SK-N-SH (cell line): ENCODE measurements at regions not wholly inside any gene's neighbourhood (a gene's known extent, or its start where the extent isn't known, plus 50 kb on each side); places are given as distances from the start of the nearest gene placed in this dataset.

Experiments used
- CTCF ChIA-PET: fragments of 300-600, 350-600 bp; formaldehyde crosslinking; extraction: SDS; loops from one replicate; lab custom pipeline; 2021; lab: Yijun Ruan, JAX
- POLR2A ChIA-PET: fragments of 350-600 bp; sonication (Branson Sonifier 250); formaldehyde crosslinking; extraction: SDS; loops from one replicate; lab custom pipeline; 2020; ENCODE audit warnings: antibody characterized with exemption, inconsistent platforms; lab: Yijun Ruan, JAX
- DNase-seq: peaks from one replicate; pipeline ENCODE4 v3.0.0; 2012
- H2AFZ ChIP-seq: fragments of 200-600 bp; sonication (generic); 2 replicates; pipeline ENCODE4 v1.8.1; 2016; ENCODE audit warnings: antibody characterized with exemption, mild to moderate bottlenecking, low read depth
- H3F3A ChIP-seq: fragments of 200-600 bp; sonication (generic); replicated peaks from 2 replicates; pipeline ENCODE3; 2016; ENCODE audit warnings: antibody characterized with exemption, mild to moderate bottlenecking; ENCODE audit not compliant: insufficient read depth
- H3K27ac ChIP-seq, 2 experiments: fragments of 200-500 bp in 1 of 2; fragments of 200-600 bp in 1 of 2; sonication (Bioruptor generic) in 1 of 2; sonication (generic), shearing (Covaris generic) in 1 of 2; 2 replicates each; pipeline versions ENCODE4 v1.5.1 to v1.6.1; 2014 to 2016; ENCODE audit warnings: low read depth in 2 of 2, inconsistent platforms in 1 of 2, low read length in 1 of 2, mild to moderate bottlenecking in 1 of 2, mixed read lengths in 1 of 2
- H3K27me3 ChIP-seq: fragments of 200-600 bp; sonication (generic), shearing (Covaris generic); 2 replicates; pipeline ENCODE4 v1.6.1; 2016; ENCODE audit warnings: mixed run types; ENCODE audit not compliant: insufficient read depth
- H3K36me3 ChIP-seq, 2 experiments: fragments of 200-500 bp in 1 of 2; fragments of 200-600 bp in 1 of 2; sonication (Bioruptor generic) in 1 of 2; sonication (generic) in 1 of 2; replicated peaks in 1 of 2; 2 replicates each; pipeline versions ENCODE3 to v1.5.1; 2014 to 2016; ENCODE audit warnings: low read length in 1 of 2, mild to moderate bottlenecking in 1 of 2; ENCODE audit not compliant: insufficient read depth in 2 of 2, control insufficient read depth in 1 of 2
- H3K4me1 ChIP-seq, 2 experiments: fragments of 200-500 bp in 1 of 2; fragments of 200-600 bp in 1 of 2; sonication (Bioruptor generic) in 1 of 2; sonication (generic), shearing (Covaris generic) in 1 of 2; 2 replicates each; pipeline versions ENCODE4 v1.5.1 to v1.6.1; 2014 to 2016; ENCODE audit warnings: low read depth in 1 of 2, low read length in 1 of 2, mixed run types in 1 of 2; ENCODE audit not compliant: insufficient read depth in 2 of 2, control insufficient read depth in 1 of 2
- H3K4me2 ChIP-seq: fragments of 200-600 bp; sonication (generic), shearing (Covaris generic); 2 replicates; pipeline ENCODE4 v1.6.1; 2017; ENCODE audit warnings: mixed run types
- H3K4me3 ChIP-seq, 2 experiments: fragments of 200-500 bp in 1 of 2; fragments of 200-600 bp in 1 of 2; sonication (Bioruptor generic) in 1 of 2; sonication (generic), shearing (Covaris generic) in 1 of 2; 2 replicates each; pipeline versions ENCODE4 v1.5.1 to v1.8.1; 2014 to 2016; ENCODE audit warnings: low read depth in 2 of 2, inconsistent platforms in 1 of 2, low read length in 1 of 2, mild to moderate bottlenecking in 1 of 2, mixed read lengths in 1 of 2, moderate library complexity in 1 of 2
- H3K79me2 ChIP-seq: fragments of 200-600 bp; sonication (generic); 2 replicates; pipeline ENCODE4 v1.8.1; 2017; ENCODE audit warnings: mild to moderate bottlenecking; ENCODE audit not compliant: insufficient read depth
- H3K9ac ChIP-seq: fragments of 200-600 bp; sonication (generic); 2 replicates; pipeline ENCODE4 v1.6.1; 2017; ENCODE audit warnings: mixed run types
- H3K9me2 ChIP-seq: fragments of 200-600 bp; sonication (generic); 2 replicates; pipeline ENCODE4 v1.6.1; 2017; ENCODE audit warnings: mixed run types
- H3K9me3 ChIP-seq: fragments of 200-600 bp; sonication (generic); 2 replicates; pipeline ENCODE4 v1.6.1; 2017; ENCODE audit warnings: mixed run types, mild to moderate bottlenecking, moderate library complexity
- H4K20me1 ChIP-seq: fragments of 200-600 bp; sonication (generic); 2 replicates; pipeline ENCODE4 v1.6.1; 2017; ENCODE audit warnings: mild to moderate bottlenecking, mixed run types; ENCODE audit not compliant: insufficient read depth
- CTCF ChIP-seq: fragments of 200-600 bp; sonication (generic); IDR thresholded peaks from 2 replicates; pipeline ENCODE4 v1.6.1; 2017; ENCODE audit warnings: antibody characterized with exemption, mild to moderate bottlenecking, moderate library complexity
- EP300 ChIP-seq, 2 experiments: IDR thresholded peaks; 2 replicates each; pipeline versions ENCODE4 v1.4.0 to v1.6.1; 2012; ENCODE audit warnings: borderline replicate concordance in 1 of 2, low read depth in 1 of 2, low read length in 1 of 2
- EZH2phosphoT487 ChIP-seq: fragments of 200-600 bp; sonication (generic); IDR thresholded peaks from 2 replicates; pipeline ENCODE4 v1.6.1; 2017; ENCODE audit warnings: low read depth, mixed run types, mild to moderate bottlenecking, antibody characterized with exemption, moderate library complexity, borderline replicate concordance
- FOSL2 ChIP-seq: IDR thresholded peaks from 2 replicates; pipeline ENCODE4 v1.4.0; 2012; ENCODE audit warnings: low read depth, mild to moderate bottlenecking, moderate library complexity, borderline replicate concordance
- FOXM1 ChIP-seq: IDR thresholded peaks from 2 replicates; pipeline ENCODE4 v1.4.0; 2012; ENCODE audit warnings: low read depth, mild to moderate bottlenecking
- GATA2 ChIP-seq: sonication (generic); formaldehyde crosslinking; IDR thresholded peaks from 2 replicates; pipeline ENCODE4 v1.5.0; 2020; ENCODE audit warnings: mild to moderate bottlenecking, missing genetic modification reagents
- JUND ChIP-seq: IDR thresholded peaks from 2 replicates; pipeline ENCODE4 v1.4.0; 2012
- MXI1 ChIP-seq: IDR thresholded peaks from 2 replicates; pipeline ENCODE4 v1.6.1; 2012; ENCODE audit warnings: mild to moderate bottlenecking, low read depth, low read length, improper control_type of control experiment
- PBX3 ChIP-seq: IDR thresholded peaks from 2 replicates; pipeline ENCODE4; 2012
- RCOR1 ChIP-seq: fragments of 150-350 bp; IDR thresholded peaks from 2 replicates; pipeline ENCODE4 v1.6.1; 2017; ENCODE audit warnings: antibody characterized with exemption, low read length
- RFX5 ChIP-seq: IDR thresholded peaks from 2 replicates; pipeline ENCODE4 v1.6.1; 2012; ENCODE audit warnings: mild to moderate bottlenecking, improper control_type of control experiment, low read length
- SIN3A ChIP-seq: IDR thresholded peaks from 2 replicates; pipeline ENCODE4 v1.6.1; 2012; ENCODE audit warnings: low read depth, mild to moderate bottlenecking, low read length, moderate library complexity, borderline replicate concordance
- TCF12 ChIP-seq: IDR thresholded peaks from 2 replicates; pipeline ENCODE4 v1.4.0; 2012
- TEAD4 ChIP-seq: IDR thresholded peaks from 2 replicates; pipeline ENCODE4 v1.4.0; 2012; ENCODE audit warnings: mild to moderate bottlenecking, borderline replicate concordance; ENCODE audit not compliant: insufficient read depth
- USF2 ChIP-seq: fragments of 150-350 bp; IDR thresholded peaks from 2 replicates; pipeline ENCODE4 v1.6.1; 2017; ENCODE audit warnings: antibody characterized with exemption, low read length, low read depth, borderline replicate concordance
- YY1 ChIP-seq: IDR thresholded peaks from 2 replicates; pipeline ENCODE4 v1.4.0; 2012; ENCODE audit warnings: low read depth, mild to moderate bottlenecking
- WGBS: methylation state at CpG from one replicate; pipeline ENCODE4 v1.1.6; 2017; ENCODE audit warnings: low lambda C conversion rate; 5-methylcytosine and 5-hydroxymethylcytosine counted together

GRCh38 chr16:8486985-8487384, 103.3 kb downstream of the TMEM114 start:
- ChIA-PET CTCF (interaction anchor here (0.7 kb wide), 1 partner anchor 1396 kb away, joined by 3 read pairs; no protein-coding TSS in a partner anchor), POLR2A (no interaction called here)
- Histone ChIP-seq H3K9me3 (no peaks in the 10 kb centered on the region), H3K27me3 (no peaks in the 10 kb centered on the region), H3K79me2 (no peaks in the 10 kb centered on the region), H3K9ac (no peak overlapping the region), H2AFZ (no peak overlapping the region), H3K36me3 (no peaks in the 10 kb centered on the region), H3K4me2 (no peak overlapping the region), H3K27ac (no peak overlapping the region), H3K4me1 (no peaks in the 10 kb centered on the region), H3K9me2 (no peaks in the 10 kb centered on the region), H4K20me1 (no peaks in the 10 kb centered on the region), H3F3A (no peaks in the 10 kb centered on the region), H3K4me3 (no peak overlapping the region)
- DNase-seq: no peak
- TF ChIP-seq TEAD4 (no peak), PBX3 (no peak), JUND (no peak), FOXM1 (no peak), USF2 (no peak), SIN3A (no peak), EZH2phosphoT487 (no peak), FOSL2 (no peak), CTCF (no peak), GATA2 (no peak), MXI1 (no peak)
- 48% methylated on average over 3 of the region's 3 CpGs for WGBS

- no peak overlapping the region for H3K27ac ChIP-seq
- no peaks in the 10 kb centered on the region for H3K27me3 ChIP-seq
- no peak for DNase-seq
- H3K9ac ChIP-seq: no peak overlapping the region
- no peak overlapping the region for H3K4me3 ChIP-seq
- H3K9me3 ChIP-seq: no peaks in the 10 kb centered on the region
- 21% methylated on average over 8 of the region's 8 CpGs for WGBS
- ChIA-PET POLR2A (no interaction called here), CTCF (interaction anchor here (1.2 kb wide), 1 partner anchor 9 kb away, joined by 3 read pairs; no protein-coding TSS in a partner anchor)
- no peak overlapping the region for H2AFZ ChIP-seq
- no peak overlapping the region for H3K4me2 ChIP-seq
- H3K4me1 ChIP-seq: no peaks in the 10 kb centered on the region
- no peaks in the 10 kb centered on the region for H4K20me1 ChIP-seq
- H3K9me2 ChIP-seq: no peaks in the 10 kb centered on the region
- H3K36me3 ChIP-seq: no peaks in the 10 kb centered on the region
- no peaks in the 10 kb centered on the region for H3F3A ChIP-seq
- TF ChIP-seq TCF12 (no peak), RFX5 (no peak), RCOR1 (no peak), YY1 (no peak), EP300 (IDR thresholded peaks at IDR 0.05; ENCODE audit: borderline replicate concordance in 1 of 2, low read depth in 1 of 2, low read length in 1 of 2) (no peak)
- TF ChIP-seq, all 33 proteins: peak for 0
- no peaks in the 10 kb centered on the region for H3K79me2 ChIP-seq
Measured at GRCh38 chr16:8483396-8483795, 106.9 kb downstream of the TMEM114 start.
